RWPE1 (cell line): ENCODE measurements at regions not wholly inside any gene's neighbourhood (a gene's known extent, or its start where the extent isn't known, plus 50 kb on each side); places are given as distances from the start of the nearest gene placed in this dataset.
A peak's percentile ranks its signal among the peaks of the same experiment; 100 is the strongest.

Experiments used
- CTCF ChIA-PET: fragments of 350-600 bp; sonication (Branson Sonifier 250); formaldehyde crosslinking; extraction: SDS; loops from one replicate; lab custom pipeline; 2021; lab: Yijun Ruan, JAX
- POLR2A ChIA-PET: fragments of 400-600 bp; formaldehyde crosslinking; extraction: SDS; loops from one replicate; lab custom pipeline; 2020; ENCODE audit warnings: antibody characterized with exemption; ENCODE audit not compliant: low non-redundant PET; lab: Yijun Ruan, JAX
- DNase-seq: peaks from one replicate; pipeline ENCODE4 v3.0.0; 2012; ENCODE audit warnings: low spot score
- H3K27ac ChIP-seq: fragments of 450-650 bp; 2 replicates; pipeline ENCODE4 v1.5.1; 2017
- CTCF ChIP-seq: fragments of 450-650 bp; conservative IDR thresholded peaks from 2 replicates; pipeline ENCODE4 v1.5.1; 2017; ENCODE audit warnings: low read depth, mild to moderate bottlenecking

- DNase-seq = peak; percentile 64
- CTCF ChIA-PET = interaction anchor here (0.6 kb wide), 1 partner anchor 337 kb away, joined by 3 read pairs; no protein-coding TSS in a partner anchor
- TF ChIP-seq CTCF = no peak
- POLR2A ChIA-PET = no interaction called here
- H3K27ac ChIP-seq = no peak overlapping the region
Measured at GRCh38 chr20:51910321-51911050, 108.2 kb upstream of the SALL4 start.

GRCh38 chr20:51906679-51907078 lies 104.4 kb upstream of the SALL4 start:
- ChIA-PET CTCF (interaction anchor here (0.6 kb wide), 1 partner anchor 17 kb away, joined by 5 read pairs; no protein-coding TSS in a partner anchor), POLR2A (no interaction called here)
- DNase-seq = no peak
- no peak for TF ChIP-seq CTCF
- H3K27ac ChIP-seq = no peak overlapping the region

- no peak for TF ChIP-seq CTCF
- DNase-seq = no peak
- no peak overlapping the region for H3K27ac ChIP-seq
- CTCF ChIA-PET = no interaction called here
- POLR2A ChIA-PET = no interaction called here
Measured at GRCh38 chr20:51906049-51906448, 103.7 kb upstream of the SALL4 start.

GRCh38 chr20:51902933-51903332 lies 100.6 kb upstream of the SALL4 start:
- no peak for TF ChIP-seq CTCF
- POLR2A ChIA-PET = no interaction called here
- H3K27ac ChIP-seq = no peak overlapping the region
- no peak for DNase-seq
- CTCF ChIA-PET = no interaction called here

- no peak for TF ChIP-seq CTCF
- ChIA-PET CTCF (no interaction called here), POLR2A (no interaction called here)
- DNase-seq = no peak
- H3K27ac ChIP-seq = no peak overlapping the region
Measured at GRCh38 chr20:51900443-51900842, 98.1 kb upstream of the SALL4 start.

GRCh38 chr20:51899674-51900073 lies 97.4 kb upstream of the SALL4 start:
- no peak for TF ChIP-seq CTCF
- no peak overlapping the region for H3K27ac ChIP-seq
- ChIA-PET CTCF (interaction anchor here (0.6 kb wide), 1 partner anchor 1990 kb away, joined by 3 read pairs; no protein-coding TSS in a partner anchor), POLR2A (no interaction called here)
- DNase-seq = no peak
